ENCODE measurements at regions not wholly inside any gene's neighbourhood (a gene's known extent, or its start where the extent isn't known, plus 50 kb on each side); places are given as distances from the start of the nearest gene placed in this dataset.

- TF ChIP-seq, protein P1, sequence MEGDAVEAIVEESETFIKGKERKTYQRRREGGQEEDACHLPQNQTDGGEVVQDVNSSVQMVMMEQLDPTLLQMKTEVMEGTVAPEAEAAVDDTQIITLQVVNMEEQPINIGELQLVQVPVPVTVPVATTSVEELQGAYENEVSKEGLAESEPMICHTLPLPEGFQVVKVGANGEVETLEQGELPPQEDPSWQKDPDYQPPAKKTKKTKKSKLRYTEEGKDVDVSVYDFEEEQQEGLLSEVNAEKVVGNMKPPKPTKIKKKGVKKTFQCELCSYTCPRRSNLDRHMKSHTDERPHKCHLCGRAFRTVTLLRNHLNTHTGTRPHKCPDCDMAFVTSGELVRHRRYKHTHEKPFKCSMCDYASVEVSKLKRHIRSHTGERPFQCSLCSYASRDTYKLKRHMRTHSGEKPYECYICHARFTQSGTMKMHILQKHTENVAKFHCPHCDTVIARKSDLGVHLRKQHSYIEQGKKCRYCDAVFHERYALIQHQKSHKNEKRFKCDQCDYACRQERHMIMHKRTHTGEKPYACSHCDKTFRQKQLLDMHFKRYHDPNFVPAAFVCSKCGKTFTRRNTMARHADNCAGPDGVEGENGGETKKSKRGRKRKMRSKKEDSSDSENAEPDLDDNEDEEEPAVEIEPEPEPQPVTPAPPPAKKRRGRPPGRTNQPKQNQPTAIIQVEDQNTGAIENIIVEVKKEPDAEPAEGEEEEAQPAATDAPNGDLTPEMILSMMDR (IDR thresholded peaks at IDR 0.05), result no peak
- TF ChIP-seq POLR2A (IDR thresholded peaks at IDR 0.05), result no peak
These were observed 187.0 kb downstream of the DACT1 start for GRCh38 chr14:58824796-58825195.

Data from Peyer's patch (tissue), 4 donors.